Mammary epithelial cell (primary cell): ENCODE measurements at regions not wholly inside any gene's neighbourhood (a gene's known extent, or its start where the extent isn't known, plus 50 kb on each side); places are given as distances from the start of the nearest gene placed in this dataset.

Source experiments
- EZH2 ChIP-seq: IDR thresholded peaks from 2 replicates; pipeline ENCODE4 v1.6.1; 2012; ENCODE audit warnings: low read length, inconsistent platforms, borderline replicate concordance
- TF ChIP-seq, protein P1 (sequence below), 2 donors: IDR thresholded peaks in 1 of 2; conservative IDR thresholded peaks in 1 of 2; 2 replicates each; pipeline ENCODE4 v1.5.1; 2011 to 2012; ENCODE audit warnings: inconsistent platforms in 2 of 2, low read length in 2 of 2, mild to moderate bottlenecking in 2 of 2, control low read depth in 1 of 2, low read depth in 1 of 2; ENCODE audit not compliant: insufficient read depth in 1 of 2; ENCODE audit errors: extremely low read depth in 1 of 2

DNA sequence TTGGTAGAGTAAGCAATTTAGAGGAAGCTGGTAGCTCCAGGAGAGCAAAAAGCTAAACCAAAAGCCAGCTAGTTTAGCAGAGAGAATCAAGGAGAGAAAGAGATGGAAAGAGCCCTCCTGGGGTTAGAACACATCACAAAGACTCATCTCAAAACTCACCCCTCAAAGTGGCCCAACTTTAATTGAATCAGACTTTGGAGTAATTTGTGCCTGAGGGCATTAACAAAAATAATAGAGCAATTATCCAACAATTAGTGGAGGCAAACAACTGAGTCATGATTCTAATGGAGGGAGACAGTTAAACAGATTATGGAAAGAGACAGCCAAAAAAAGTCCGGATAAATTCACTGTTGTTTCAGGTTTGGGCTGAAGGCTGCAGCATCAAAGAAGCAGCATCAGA lies 417.4 kb downstream of the KCNJ3 start:
- TF ChIP-seq, protein P1, sequence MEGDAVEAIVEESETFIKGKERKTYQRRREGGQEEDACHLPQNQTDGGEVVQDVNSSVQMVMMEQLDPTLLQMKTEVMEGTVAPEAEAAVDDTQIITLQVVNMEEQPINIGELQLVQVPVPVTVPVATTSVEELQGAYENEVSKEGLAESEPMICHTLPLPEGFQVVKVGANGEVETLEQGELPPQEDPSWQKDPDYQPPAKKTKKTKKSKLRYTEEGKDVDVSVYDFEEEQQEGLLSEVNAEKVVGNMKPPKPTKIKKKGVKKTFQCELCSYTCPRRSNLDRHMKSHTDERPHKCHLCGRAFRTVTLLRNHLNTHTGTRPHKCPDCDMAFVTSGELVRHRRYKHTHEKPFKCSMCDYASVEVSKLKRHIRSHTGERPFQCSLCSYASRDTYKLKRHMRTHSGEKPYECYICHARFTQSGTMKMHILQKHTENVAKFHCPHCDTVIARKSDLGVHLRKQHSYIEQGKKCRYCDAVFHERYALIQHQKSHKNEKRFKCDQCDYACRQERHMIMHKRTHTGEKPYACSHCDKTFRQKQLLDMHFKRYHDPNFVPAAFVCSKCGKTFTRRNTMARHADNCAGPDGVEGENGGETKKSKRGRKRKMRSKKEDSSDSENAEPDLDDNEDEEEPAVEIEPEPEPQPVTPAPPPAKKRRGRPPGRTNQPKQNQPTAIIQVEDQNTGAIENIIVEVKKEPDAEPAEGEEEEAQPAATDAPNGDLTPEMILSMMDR (conservative IDR thresholded peaks at IDR 0.05 in 1 of 2, IDR thresholded peaks at IDR 0.05 in 1 of 2; ENCODE audit: extremely low read depth in 1 of 2, insufficient read depth in 1 of 2, low read depth in 1 of 2, low read length in 2 of 2): no peak
- no peak for TF ChIP-seq EZH2
